Raji (cell line): ENCODE measurements at regions not wholly inside any gene's neighbourhood (a gene's known extent, or its start where the extent isn't known, plus 50 kb on each side); places are given as distances from the start of the nearest gene placed in this dataset.

ENCODE experiments used
- POLR2A ChIP-seq: IDR thresholded peaks from 2 replicates; pipeline ENCODE4 v1.6.1; 2011; ENCODE audit warnings: low read depth, low read length, control low read depth; ENCODE audit not compliant: insufficient read depth

DNA sequence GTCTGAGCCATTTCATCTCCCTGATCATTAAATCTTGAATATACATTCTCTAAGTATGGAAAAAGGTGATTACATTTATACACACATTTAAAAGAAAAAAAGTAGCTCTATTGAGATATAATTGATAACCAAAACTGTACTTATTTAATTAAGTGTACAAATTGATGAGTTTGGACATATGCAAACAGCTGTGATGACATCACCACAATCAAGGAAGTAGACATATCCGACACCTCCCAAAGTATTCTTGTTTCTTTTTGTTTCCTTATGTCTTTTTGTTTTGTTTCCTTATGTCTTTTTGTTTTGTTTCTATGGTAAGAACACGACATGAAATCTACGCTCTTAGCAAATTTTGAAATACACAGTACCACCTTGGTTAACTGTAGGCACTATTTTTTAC, 1393.9 kb upstream of the MIR17HG start:
- TF ChIP-seq POLR2A: no peak

DNA sequence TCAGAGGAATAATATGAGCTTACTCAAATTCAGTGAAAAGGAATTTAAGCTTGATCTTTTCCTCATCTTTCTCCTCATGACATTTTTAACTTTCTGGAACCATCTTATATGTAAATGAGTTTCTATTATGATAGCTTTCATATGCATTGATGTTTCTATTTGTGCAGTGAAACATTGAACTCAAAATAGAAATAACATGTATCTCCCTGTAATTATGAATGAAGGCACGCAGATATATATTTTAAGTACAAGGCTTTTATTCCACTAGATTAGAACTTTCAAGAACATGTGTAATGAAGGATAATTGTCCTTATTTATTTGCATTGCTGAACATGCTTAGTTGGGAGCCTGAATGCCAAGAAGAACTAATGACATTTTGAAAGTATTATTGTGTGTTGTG, 1391.7 kb upstream of the MIR17HG start:
- no peak for TF ChIP-seq POLR2A

DNA sequence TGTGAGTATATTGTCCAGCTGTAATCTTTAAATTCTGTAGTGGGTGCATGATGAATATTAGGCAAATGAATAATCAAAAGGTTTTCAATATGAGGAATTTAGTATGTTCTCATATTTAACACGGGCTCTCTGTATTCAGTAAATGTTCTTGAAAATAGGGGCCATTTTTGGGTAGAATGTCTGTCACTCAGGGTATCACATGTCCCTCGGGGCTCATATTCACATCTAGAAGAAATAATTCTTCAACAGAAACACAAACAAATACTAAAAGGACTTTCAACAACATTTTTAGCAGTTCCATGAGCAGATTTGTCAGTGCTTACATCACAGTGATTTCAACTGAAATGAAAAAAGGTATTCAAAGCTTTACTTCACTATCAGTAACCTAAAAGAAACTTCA, 1388.4 kb upstream of the MIR17HG start:
- no peak for TF ChIP-seq POLR2A

DNA sequence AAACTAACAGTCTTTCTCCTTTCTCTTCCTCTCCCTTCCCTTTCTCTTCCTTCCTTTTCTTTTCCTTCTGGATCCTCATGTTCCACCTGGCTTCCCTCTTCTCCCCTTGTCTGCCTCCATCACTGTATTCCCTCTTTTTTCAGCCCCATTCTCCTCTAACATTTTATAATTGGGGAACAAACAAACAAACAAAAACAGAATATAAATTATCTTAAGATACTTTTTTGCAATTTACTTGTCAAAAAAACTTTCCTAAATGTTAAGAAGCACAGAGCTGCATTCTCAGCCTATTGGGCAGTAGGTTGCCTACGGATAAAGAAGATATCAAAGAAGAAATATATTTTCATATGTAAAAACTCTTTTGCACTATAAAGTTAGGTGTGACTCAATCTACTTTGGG, 1382.2 kb upstream of the MIR17HG start:
- no peak for TF ChIP-seq POLR2A

DNA sequence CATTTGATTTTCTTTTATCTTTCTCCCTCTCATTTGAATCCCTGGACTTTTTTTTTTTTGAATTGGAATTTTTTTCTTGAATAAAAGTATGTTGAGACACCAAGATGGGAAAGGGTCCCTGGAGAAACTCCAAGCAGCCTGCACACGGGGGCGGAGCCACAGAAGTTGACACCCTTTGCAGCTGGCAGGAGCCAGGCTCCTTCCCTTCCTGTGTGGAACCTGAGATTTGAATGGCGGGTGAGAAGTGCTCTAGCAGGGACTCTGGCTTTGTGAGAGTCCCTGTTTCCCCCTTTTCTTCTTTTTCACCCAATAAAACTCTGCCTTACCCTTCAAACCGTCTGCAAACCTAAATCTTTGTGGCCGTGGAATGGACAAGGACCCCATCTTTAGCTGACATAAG, 1381.0 kb upstream of the MIR17HG start:
- TF ChIP-seq POLR2A: no peak

DNA sequence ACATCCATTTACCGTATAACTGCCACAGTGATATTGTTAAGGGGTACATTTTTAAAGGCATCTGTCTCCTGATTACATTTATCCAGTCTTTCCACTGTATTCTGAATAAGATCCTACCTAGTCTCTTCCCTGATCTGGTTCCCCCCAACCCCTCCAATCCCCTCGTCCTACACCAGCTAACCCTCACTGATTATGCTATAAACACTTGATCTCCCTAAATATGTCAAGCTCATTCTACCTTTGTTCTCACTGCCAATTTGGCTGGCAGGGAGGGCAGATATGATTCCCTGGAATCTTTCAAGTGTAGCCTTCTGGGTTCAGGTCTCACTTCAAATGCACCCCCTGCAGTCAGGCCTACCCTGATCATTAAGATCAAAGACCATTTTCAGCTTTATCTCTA, 1379.8 kb upstream of the MIR17HG start:
- TF ChIP-seq POLR2A: no peak

DNA sequence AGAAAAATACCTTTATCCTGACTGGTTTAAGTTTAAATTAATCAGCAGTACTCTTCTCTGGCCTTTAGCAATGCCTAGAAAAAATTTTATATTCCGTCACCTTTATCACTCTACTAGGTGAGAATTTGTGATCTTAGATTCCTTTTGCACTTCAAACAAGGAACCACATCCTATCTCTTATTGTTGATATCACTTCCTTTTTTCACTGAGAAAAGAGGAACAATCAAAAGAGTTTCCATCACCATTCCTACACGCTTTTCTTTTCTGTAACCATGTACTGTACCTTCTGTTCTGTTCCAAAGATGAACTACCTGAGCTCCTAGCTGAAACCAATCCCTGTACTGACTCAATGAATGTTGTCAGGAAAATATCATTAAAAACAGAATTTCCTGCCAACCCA, 1379.0 kb upstream of the MIR17HG start:
- no peak for TF ChIP-seq POLR2A

DNA sequence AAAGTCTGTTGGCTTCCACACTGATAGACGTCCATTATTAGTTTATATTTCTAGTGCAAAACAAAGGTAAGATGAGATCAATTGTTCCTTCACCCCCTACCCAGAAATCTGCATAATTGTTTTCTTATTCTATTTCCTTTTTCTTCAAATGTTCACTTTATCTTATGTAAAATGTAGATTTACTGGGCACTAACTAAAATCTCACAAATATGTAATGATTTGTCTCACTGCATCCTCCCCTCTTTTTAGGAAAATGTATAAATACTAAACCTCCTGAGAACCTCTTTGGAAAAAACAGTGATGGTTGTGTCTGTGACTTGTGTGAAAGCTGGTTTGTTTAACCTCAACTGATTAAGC, 1377.2 kb upstream of the MIR17HG start:
- no peak for TF ChIP-seq POLR2A

DNA sequence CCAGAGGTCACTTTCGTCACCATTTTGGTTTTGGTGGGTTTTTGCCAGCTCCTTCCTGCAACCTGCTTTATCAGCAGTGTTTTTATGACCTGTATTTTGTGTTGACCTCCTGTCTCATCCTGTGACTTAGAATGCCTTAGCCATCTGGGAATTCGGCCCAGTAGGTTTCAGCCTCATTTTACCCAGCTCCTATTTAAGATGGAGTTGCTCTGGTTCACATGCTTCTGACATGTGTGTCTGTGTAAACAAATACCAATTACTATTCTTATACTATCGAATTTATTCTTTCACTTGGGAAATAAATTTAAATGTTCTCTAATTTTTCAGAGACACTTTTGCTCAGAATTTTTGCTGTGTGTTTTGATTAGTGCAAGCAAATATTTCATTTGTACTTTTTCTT, 1370.3 kb upstream of the MIR17HG start:
- TF ChIP-seq POLR2A: no peak

DNA sequence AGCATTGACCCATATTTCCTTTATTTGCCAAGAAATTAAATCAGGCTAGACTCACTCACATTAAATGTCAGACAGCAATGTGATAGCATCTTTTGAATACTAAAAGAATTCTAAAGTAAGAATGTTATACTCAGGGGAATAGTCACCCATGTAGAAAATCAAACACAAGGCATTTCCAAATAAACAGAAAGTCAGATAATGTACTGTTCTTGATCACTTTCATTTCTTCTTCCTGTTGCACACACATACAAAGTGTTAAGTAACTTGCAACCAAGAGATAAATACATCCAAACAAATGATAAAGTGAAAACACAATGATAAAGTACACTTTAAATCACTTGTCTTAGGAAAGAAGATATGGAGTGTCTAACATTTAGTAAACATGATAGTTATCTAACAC, 1366.6 kb upstream of the MIR17HG start:
- no peak for TF ChIP-seq POLR2A

DNA sequence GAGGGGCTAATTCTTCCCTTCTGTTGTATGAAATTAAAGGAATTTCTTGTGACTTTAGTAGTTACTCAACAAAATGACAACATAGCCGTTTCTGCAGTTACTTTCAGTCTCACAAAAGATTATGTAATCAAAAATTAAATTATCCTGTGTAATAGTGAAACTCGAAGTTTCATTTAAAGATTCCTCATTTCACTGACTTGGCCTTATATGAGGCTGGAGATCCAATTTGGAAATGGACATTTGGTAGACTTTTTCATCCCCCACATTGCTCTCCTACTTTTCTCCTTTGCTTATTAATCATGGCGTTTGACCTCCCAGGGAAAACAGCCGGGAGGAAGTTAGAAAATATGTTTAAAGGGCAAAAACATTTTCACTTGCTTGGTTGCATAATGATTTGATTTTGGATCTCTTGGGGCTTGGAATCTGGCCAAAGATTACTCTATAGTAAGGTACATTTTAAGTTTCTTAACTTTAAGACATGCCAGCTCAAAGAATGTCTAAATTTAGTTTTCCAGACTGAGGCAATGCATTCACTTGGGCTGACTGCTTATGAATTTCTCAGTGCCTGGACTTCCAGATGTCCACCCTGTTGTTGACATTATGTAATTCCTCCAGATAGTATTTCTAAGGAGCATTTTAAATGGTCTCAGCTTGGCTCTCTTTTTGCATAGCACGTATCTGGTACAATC, 1364.9 kb upstream of the MIR17HG start:
- TF ChIP-seq POLR2A: no peak

DNA sequence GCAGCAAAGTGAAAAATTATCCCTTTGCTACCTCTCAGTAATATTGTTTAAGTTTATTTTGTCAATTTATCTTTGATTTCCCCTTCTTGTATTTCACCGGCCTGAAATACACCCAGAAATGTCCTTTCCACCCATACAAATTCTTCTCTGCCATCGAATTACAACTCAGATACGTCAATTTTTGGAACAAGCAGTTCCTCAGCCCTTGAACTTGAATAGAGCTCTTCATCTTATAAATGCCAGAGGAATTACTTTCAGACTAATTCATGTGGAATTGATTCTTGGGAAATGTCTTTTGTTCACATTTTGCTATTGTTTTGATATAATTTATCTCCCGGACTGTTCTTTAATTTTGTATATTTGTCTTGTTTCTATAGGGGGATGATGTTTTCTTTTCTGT, 1359.3 kb upstream of the MIR17HG start:
- TF ChIP-seq POLR2A: no peak

DNA sequence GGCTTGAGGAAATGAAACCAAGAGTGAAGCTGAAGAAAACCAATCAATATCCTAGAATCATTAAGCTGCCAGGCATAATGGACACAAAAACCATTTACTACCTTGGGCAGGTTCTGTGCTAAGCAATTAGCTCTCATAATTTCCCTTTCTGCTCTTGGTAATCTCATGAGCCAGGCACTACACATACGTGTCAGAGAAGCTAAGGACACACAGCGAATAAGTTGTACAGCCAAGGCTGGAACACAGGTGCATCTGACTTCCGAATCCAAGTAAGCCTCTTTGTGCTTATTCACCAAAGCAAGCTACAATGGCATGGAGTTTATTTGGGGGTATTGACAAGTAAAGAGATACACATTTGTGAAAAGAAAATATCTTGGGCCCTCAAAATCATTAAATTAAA, 1343.9 kb upstream of the MIR17HG start:
- no peak for TF ChIP-seq POLR2A

DNA sequence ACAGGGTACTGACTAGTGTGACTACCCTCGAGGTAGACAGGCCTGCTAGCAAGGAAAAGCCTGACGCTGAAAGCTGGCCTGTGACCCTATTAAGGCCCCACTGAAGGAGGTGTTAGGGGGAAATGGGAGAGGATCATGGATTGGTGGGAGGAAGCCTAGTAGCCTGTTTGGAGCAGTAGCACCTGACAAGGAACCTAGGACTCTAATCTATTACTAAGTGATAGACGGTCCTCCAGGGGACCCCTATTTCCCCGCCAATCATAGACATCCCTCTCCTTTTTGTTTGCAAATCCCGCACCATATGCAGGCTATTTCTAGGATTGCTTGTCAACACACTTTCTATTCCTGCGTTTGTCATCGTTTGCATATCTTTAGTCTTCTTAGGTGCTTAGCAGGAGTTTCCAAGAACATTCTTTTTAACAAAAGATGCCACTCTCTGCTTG, 1338.8 kb upstream of the MIR17HG start:
- no peak for TF ChIP-seq POLR2A

DNA sequence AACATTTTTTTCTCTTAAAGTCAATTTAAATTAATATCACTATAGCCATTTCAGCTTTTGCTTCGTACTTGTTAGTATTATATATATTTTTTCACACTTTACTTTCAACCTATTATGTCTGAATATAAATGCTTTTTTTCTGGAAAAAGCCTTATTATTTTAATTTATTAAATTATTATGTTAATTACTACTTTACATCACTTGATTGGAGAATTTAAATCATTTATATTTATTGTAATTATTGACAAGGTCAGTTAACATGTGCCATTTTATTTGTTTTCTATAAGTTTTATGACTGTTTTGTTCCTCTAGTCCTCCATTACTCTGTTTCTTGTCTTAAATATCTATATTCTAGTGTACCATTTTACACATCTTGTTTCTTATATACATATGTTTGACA, 1333.4 kb upstream of the MIR17HG start:
- no peak for TF ChIP-seq POLR2A

DNA sequence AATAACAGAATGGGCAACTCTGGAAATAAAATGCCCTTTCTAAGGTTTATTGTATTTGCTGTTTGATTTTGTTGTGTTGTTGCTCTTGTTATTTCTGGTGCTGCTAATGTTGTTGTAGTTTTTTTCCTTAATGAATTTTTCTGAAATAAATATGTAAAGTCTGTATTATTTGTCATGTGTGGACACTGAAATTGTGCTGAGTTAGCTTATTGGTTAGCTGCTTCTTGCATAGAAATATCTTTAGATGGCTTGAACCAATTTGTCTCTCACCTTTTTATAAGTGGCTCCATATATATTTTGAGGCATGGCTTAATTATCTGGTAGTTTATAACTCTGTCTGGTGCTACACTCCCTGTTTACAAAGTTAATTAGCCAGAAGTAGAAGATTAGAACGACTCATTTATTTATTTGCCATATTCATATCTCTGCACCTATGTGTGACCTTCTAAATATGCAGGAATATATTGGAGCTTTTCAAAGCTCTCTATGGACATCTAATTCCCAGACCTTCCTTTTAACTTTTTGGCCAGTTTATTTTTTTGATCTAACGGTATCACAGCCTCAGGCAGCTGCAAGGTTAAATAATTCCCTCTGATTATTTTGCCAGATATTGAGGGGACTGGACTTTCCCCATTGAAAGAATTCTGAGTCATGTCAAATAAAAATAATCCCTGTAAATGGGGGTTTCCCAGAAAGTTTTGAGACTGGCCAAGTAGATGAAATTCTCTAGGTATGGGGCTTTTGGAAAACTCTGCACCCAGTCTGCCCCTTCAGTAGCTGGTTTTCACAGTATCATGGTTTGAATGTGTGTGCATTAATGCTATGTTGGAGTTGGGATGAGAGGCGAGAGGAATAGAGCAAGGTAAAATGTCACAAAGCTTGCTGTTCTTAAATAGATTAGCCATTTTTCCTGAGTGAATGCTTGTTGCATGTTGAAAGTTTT, 1331.7 kb upstream of the MIR17HG start:
- no peak for TF ChIP-seq POLR2A
